ENCODE measurements at regions not wholly inside any gene's neighbourhood (a gene's known extent, or its start where the extent isn't known, plus 50 kb on each side); places are given as distances from the start of the nearest gene placed in this dataset.

DNA sequence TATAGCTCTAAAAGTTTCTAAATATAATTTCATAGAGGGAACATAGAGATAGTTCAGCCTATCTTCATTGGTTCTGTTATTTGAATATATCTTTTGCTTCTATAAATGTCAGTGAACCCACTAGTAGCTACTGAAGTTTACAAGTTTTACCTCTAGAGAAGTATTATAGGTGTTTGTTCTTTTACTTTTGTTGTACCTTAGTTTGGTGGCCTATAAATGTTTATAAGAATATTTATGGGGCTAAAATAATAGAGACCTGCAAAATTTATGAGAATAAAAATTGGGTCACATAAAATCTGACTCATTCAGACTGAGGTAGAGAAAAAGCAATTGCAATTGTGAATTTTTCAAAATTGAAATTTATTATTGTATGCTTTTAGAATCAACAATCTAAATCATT, 162.6 kb downstream of the SERPINI1 start:
- in situ Hi-C loops (cut with MboI; ENCODE audit: low sequenced_read_pairs): loop anchor here (25.0 kb wide), 1 partner anchor 486 kb away; no protein-coding TSS in a partner anchor

DNA sequence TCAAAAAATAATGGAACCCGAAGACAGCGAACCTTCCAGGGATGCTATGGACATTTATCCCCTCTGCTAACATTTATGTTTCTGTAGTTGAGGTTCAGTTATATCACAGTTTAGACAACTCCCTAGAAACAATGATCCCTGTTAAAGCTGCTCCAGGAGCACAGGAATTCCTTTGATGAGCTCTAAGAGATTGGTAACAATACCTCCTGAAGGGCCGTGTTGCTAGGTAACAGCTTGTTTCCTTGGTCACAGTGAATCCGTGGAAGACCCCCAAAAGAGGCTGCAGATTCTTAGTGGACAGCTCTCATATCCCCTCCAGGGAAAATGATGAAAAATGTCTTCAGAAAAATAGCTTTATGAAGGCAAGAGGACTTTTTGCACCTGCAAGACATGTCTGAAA, 160.2 kb downstream of the SERPINI1 start:
- in situ Hi-C loops (cut with MboI; ENCODE audit: low sequenced_read_pairs): loop anchor here (25.0 kb wide), 1 partner anchor 483 kb away; no protein-coding TSS in a partner anchor

DNA sequence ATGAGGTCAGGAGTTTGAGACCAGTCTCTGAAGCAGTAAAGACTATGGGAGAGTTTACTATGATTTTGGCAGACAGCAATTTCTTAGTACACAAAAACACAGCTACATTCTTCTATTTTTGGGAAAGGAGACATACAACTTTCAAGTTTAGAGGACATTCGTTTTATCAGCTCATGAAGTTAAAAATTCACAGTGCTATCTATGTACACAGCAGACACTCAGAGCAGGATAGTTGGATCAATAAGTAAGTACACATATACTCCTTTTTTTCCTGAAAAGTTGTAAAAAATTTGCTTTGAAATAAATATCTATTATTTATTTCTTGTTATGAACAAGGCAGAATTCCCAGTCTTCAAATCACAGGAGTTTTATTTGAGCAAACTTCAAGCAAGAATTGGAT, 159.7 kb downstream of the SERPINI1 start:
- in situ Hi-C loops (cut with MboI; ENCODE audit: low sequenced_read_pairs): loop anchor here (25.0 kb wide), 1 partner anchor 483 kb away; no protein-coding TSS in a partner anchor

DNA sequence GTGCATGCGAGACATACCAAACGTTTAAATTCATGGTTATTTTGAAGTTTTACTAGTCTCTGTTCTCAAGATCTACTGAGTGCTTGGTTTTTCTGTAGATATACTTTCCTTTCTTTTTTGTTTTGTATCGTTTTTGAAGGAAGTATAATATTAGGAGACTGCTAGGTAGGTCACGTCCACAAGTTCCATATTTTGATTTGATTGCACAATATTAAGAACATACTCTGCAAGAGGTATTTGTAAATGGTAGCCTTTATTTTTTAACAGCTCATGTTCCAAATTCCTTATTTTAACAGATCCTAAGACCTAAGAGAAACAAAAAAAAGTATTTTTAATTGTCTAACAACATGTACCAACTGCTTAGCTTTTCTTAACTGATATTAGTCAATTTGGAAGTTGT, 156.7 kb downstream of the SERPINI1 start:
- in situ Hi-C loops (cut with MboI; ENCODE audit: low sequenced_read_pairs): loop anchor here (25.0 kb wide), 1 partner anchor 480 kb away; no protein-coding TSS in a partner anchor

DNA sequence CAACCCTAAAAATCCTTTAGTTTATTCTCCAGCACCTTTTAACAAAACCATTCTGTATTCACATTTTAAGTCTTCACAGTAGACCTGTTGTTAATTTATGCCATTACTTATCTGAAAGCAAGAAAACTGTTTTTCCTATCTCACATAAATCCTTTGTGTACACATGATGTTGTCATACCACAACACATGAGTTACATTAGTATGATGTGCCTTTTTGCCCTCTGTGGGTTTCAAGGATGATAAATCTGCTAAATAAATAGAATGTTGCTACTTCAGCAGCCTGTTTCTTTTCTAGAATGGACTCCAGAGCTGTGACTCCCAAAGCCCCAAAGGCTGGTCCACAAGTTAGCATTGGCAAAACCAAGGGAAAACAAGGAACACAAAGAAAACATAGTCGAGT, 151.6 kb downstream of the SERPINI1 start:
- in situ Hi-C loops (cut with MboI; ENCODE audit: low sequenced_read_pairs): loop anchor here (25.0 kb wide), 1 partner anchor 475 kb away; no protein-coding TSS in a partner anchor

DNA sequence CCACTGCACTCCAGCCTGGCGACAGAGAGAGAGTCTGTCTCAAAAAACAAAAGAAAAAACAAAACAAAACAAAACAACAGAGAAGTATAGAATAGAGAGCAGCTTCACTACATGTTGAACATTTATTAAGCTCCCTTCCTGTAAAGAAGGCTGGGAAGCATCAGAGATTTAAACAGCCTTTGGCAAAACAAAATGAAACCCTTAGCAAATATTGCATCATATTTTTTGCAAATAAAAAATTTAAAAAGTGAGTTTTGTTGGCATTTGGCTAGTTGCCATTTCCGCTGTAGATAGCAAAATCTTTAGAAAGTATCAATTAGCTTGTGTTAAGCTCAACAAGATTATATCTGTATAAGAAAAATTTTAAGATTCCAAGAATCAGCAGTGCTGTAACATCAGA, 151.2 kb downstream of the SERPINI1 start:
- in situ Hi-C loops (cut with MboI; ENCODE audit: low sequenced_read_pairs): loop anchor here (25.0 kb wide), 1 partner anchor 474 kb away; no protein-coding TSS in a partner anchor

DNA sequence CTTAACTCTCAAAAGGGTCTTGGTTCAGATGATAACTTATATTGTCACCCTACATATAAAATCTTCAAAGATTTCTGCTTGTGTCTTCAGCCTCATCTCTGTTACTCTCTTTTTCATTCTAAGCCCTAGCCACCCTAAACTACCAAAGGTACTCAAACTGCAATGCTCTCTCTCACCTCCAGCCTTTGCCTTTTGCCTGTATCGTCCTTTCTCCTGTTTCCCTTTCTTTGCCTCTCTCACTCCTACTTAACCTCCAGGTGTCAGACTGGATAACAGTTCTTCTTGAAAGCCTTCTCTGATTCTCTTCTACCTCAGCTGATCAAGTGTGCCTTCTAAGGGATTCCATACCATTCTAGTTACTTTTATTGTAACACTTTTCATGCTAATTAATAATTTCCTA, 149.8 kb downstream of the SERPINI1 start:
- in situ Hi-C loops (cut with MboI; ENCODE audit: low sequenced_read_pairs): loop anchor here (25.0 kb wide), 1 partner anchor 473 kb away; no protein-coding TSS in a partner anchor

DNA sequence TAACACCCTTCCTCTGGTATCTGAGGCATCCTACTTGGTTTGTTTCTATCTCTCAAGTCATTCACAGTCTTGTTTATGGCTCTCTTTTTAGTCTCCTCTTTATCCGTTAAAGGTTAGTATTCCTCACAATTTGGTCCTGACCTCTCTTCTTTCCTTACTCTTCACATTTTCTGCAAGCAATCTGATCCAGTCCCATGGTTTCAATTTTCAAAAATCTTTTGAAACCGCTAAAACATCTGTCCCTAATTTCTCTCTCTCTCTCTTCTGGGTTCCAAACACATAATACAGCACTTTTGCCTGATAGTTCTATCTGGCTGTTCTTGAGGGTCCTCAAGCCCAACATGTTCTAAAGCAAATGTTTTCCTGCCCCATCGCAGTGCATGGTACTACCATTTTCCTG, 149.0 kb downstream of the SERPINI1 start:
- in situ Hi-C loops (cut with MboI; ENCODE audit: low sequenced_read_pairs): loop anchor here (25.0 kb wide), 1 partner anchor 472 kb away; no protein-coding TSS in a partner anchor

DNA sequence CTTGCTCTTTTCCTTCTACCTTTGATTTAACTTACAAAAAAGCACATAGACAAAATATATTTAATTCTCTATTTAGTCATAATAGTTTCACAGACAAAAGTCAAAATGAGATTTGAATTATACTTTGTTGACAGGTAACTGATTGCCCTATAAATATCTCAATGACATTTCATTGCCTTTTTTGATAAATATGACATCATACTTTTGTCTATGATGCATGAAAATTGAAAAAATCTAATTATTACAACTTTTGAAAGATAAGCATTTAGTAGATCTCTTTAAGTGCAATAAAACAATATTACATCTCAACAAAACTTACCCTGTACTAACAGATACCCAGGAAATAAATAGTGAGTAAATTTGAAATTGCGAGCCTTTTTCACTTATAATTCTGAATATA, 147.9 kb downstream of the SERPINI1 start:
- in situ Hi-C loops (cut with MboI; ENCODE audit: low sequenced_read_pairs): loop anchor here (25.0 kb wide), 1 partner anchor 471 kb away; no protein-coding TSS in a partner anchor

DNA sequence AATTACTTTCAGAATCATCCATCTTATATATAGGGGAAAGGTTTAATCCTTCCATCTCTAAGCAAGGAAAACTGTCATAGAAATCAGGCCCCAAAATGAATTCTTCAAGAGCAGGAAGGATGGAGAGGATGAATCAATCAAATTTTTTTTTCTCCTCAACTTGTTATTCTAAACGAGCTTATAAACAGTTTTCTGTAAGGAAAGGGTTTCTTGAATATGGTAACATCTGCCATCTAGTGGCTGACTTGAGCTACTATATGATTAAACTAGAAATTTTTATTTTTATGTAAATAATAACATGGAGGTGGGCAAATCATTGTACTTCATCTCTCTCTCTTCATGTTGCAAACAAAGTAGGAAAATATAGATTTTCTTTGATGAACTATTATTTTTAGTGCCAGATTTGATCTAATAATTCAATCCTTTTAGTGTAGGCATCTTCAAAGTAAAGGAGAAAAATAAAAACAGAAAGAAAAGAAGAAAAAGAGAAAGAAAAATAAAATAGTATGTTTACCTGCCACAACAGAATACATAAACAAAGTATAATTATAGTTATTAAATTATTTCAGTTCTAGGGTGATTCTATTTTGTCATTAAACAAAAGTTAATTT, 146.6 kb downstream of the SERPINI1 start:
- in situ Hi-C loops (cut with MboI; ENCODE audit: low sequenced_read_pairs): loop anchor here (25.0 kb wide), 1 partner anchor 470 kb away; no protein-coding TSS in a partner anchor

DNA sequence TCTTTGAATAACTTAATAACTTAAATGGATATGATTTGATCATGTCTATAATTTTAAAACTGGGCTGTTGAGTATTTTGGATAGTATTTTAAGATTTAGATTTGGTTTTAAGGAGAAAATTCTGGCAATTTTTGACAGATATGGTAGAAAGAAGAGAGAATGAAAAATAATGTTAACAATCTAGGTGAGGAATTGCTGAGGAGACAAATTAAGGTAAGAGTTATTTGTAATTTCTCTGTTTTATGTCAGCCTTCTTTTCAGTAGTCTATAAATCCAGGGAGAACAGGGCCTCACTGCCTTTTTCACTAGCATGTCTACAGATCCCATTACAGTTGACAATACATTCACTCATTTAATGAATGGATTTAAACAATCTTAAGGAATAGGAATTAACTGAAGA, 144.7 kb downstream of the SERPINI1 start:
- in situ Hi-C loops (cut with MboI; ENCODE audit: low sequenced_read_pairs): loop anchor here (25.0 kb wide), 1 partner anchor 468 kb away; no protein-coding TSS in a partner anchor

DNA sequence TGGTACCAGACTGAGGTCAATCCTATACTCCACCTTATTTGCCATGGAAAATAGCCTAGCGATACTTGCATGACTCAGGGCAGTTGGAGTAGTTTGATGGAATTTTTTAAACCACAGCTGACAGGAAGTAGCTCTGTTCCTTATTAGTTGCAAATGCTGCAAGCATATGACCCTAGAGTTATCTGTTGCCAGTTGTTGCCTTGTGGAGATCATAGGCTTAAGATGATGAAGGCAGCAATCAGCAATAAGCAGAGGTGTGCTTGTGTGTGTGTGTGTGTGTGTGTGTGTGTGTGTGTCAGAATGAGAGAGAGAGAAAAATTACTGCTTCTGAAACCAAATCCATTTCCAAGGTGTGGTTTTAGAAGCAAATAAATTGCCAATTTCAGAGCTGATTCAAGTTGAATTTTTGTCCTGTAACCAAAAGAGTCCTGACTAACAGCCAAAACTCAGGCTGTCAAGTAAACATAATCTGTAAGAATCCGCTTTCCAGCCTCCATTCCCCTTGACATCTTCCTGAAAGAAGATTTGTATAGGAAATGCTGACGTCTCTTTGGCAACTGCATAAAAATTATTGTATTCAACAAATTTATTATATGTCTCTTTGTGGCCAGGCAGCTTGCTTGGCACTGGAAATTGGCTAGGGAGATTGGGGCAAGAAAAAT, 141.2 kb downstream of the SERPINI1 start:
- in situ Hi-C loops (cut with MboI; ENCODE audit: low sequenced_read_pairs): loop anchor here (25.0 kb wide), 1 partner anchor 464 kb away; no protein-coding TSS in a partner anchor

Data from HL-60/S4 treated with retinoic acid at 250 ng/mL for 4 days and 3 days (cell line).